ENCODE measurements at regions not wholly inside any gene's neighbourhood (a gene's known extent, or its start where the extent isn't known, plus 50 kb on each side); places are given as distances from the start of the nearest gene placed in this dataset.

GRCh38 chr1:182305861-182306260 is 85.7 kb downstream of the GLUL start:
- no peak overlapping the region for H3K9ac ChIP-seq (ENCODE audit: insufficient read depth, low read length)
- no peak overlapping the region for H2AFZ ChIP-seq (ENCODE audit: low read length)
- no peaks in the 10 kb centered on the region for H3K9me3 ChIP-seq (ENCODE audit: control insufficient read depth, insufficient read depth, low read depth, low read length)
- no peak overlapping the region for H3K4me3 ChIP-seq (replicated peaks in 1 of 4; ENCODE audit: control extremely low read depth in 1 of 4, insufficient read depth in 1 of 4, low read depth in 3 of 4, low read length in 4 of 4)
- no peaks in the 10 kb centered on the region for H3K79me2 ChIP-seq (ENCODE audit: control insufficient read depth, insufficient read depth, low read length)
- no peak overlapping the region for H3K27ac ChIP-seq (ENCODE audit: insufficient read depth, low read length)
- H4K20me1 ChIP-seq (ENCODE audit: control insufficient read depth, extremely low read depth, insufficient read depth, low read length), result no peaks in the 10 kb centered on the region
- no peak overlapping the region for H3K4me2 ChIP-seq (ENCODE audit: extremely low read depth, insufficient read depth, low read length)
- H3K36me3 ChIP-seq (ENCODE audit: control insufficient read depth, insufficient read depth, low read length), result no peaks in the 10 kb centered on the region
- no peaks in the 10 kb centered on the region for H3K27me3 ChIP-seq (ENCODE audit: control insufficient read depth, insufficient read depth, low read length)
- no peak for DNase-seq (ENCODE audit: low read depth in 2 of 2)
- no peaks in the 10 kb centered on the region for H3K4me1 ChIP-seq (ENCODE audit: control insufficient read depth, extremely low read depth, insufficient read depth, low read length)
- TF ChIP-seq CTCF (conservative IDR thresholded peaks at IDR 0.05 in 1 of 2, IDR thresholded peaks at IDR 0.05 in 1 of 2; ENCODE audit: low read depth in 1 of 2, low read length in 2 of 2), result no peak
- TF ChIP-seq EZH2 (IDR thresholded peaks at IDR 0.05; ENCODE audit: low read length, missing control alignments), result no peak

- Histone ChIP-seq H3K4me2 (ENCODE audit: extremely low read depth, insufficient read depth, low read length) (no peak overlapping the region), H3K36me3 (ENCODE audit: control insufficient read depth, insufficient read depth, low read length) (no peaks in the 10 kb centered on the region), H3K9me3 (ENCODE audit: control insufficient read depth, insufficient read depth, low read depth, low read length) (no peaks in the 10 kb centered on the region), H4K20me1 (ENCODE audit: control insufficient read depth, extremely low read depth, insufficient read depth, low read length) (no peaks in the 10 kb centered on the region), H2AFZ (ENCODE audit: low read length) (no peak overlapping the region), H3K4me3 (replicated peaks in 1 of 4; ENCODE audit: control extremely low read depth in 1 of 4, insufficient read depth in 1 of 4, low read depth in 3 of 4, low read length in 4 of 4) (no peak overlapping the region), H3K79me2 (ENCODE audit: control insufficient read depth, insufficient read depth, low read length) (no peaks in the 10 kb centered on the region), H3K27me3 (ENCODE audit: control insufficient read depth, insufficient read depth, low read length) (no peaks in the 10 kb centered on the region), H3K9ac (ENCODE audit: insufficient read depth, low read length) (no peak overlapping the region), H3K27ac (ENCODE audit: insufficient read depth, low read length) (no peak overlapping the region), H3K4me1 (ENCODE audit: control insufficient read depth, extremely low read depth, insufficient read depth, low read length) (no peaks in the 10 kb centered on the region)
- TF ChIP-seq EZH2 (IDR thresholded peaks at IDR 0.05; ENCODE audit: low read length, missing control alignments), result no peak
- no peak for TF ChIP-seq CTCF (conservative IDR thresholded peaks at IDR 0.05 in 1 of 2, IDR thresholded peaks at IDR 0.05 in 1 of 2; ENCODE audit: low read depth in 1 of 2, low read length in 2 of 2)
- no peak for DNase-seq (ENCODE audit: low read depth in 2 of 2)
Measured at GRCh38 chr1:182304627-182305026, 87.0 kb downstream of the GLUL start.

GRCh38 chr1:182304218-182304617 is 87.4 kb downstream of the GLUL start:
- Histone ChIP-seq H4K20me1 (ENCODE audit: control insufficient read depth, extremely low read depth, insufficient read depth, low read length) (no peaks in the 10 kb centered on the region), H3K36me3 (ENCODE audit: control insufficient read depth, insufficient read depth, low read length) (no peaks in the 10 kb centered on the region), H3K9me3 (ENCODE audit: control insufficient read depth, insufficient read depth, low read depth, low read length) (no peaks in the 10 kb centered on the region), H2AFZ (ENCODE audit: low read length) (no peak overlapping the region), H3K27me3 (ENCODE audit: control insufficient read depth, insufficient read depth, low read length) (no peaks in the 10 kb centered on the region), H3K27ac (ENCODE audit: insufficient read depth, low read length) (no peak overlapping the region), H3K9ac (ENCODE audit: insufficient read depth, low read length) (no peak overlapping the region), H3K79me2 (ENCODE audit: control insufficient read depth, insufficient read depth, low read length) (no peaks in the 10 kb centered on the region), H3K4me2 (ENCODE audit: extremely low read depth, insufficient read depth, low read length) (no peak overlapping the region), H3K4me3 (replicated peaks in 1 of 4; ENCODE audit: control extremely low read depth in 1 of 4, insufficient read depth in 1 of 4, low read depth in 3 of 4, low read length in 4 of 4) (no peak overlapping the region), H3K4me1 (ENCODE audit: control insufficient read depth, extremely low read depth, insufficient read depth, low read length) (no peaks in the 10 kb centered on the region)
- TF ChIP-seq EZH2 (IDR thresholded peaks at IDR 0.05; ENCODE audit: low read length, missing control alignments) (no peak), CTCF (conservative IDR thresholded peaks at IDR 0.05 in 1 of 2, IDR thresholded peaks at IDR 0.05 in 1 of 2; ENCODE audit: low read depth in 1 of 2, low read length in 2 of 2) (no peak)
- DNase-seq (ENCODE audit: low read depth in 2 of 2), result no peak
